Chondrocyte (in vitro differentiated cells): ENCODE measurements at regions not wholly inside any gene's neighbourhood (a gene's known extent, or its start where the extent isn't known, plus 50 kb on each side); places are given as distances from the start of the nearest gene placed in this dataset.

Experiments
- DNase-seq: peaks from one replicate; pipeline ENCODE4 v3.0.0; 2021; ENCODE audit warnings: mixed read lengths, low spot score
- H3K27ac Mint-ChIP-seq: one replicate; pipeline ENCODE4 v1.8.0; 2021; ENCODE audit warnings: mild to moderate bottlenecking, moderate library complexity, mixed read lengths; ENCODE audit not compliant: unreplicated experiment
- H3K27me3 Mint-ChIP-seq: 2 replicates; pipeline ENCODE4 v1.8.0; 2021; ENCODE audit warnings: low read depth, mixed read lengths
- H3K36me3 Mint-ChIP-seq: 2 replicates; pipeline ENCODE4 v1.8.0; 2021; ENCODE audit warnings: low read depth, mixed read lengths
- H3K4me1 Mint-ChIP-seq: 2 replicates; pipeline ENCODE4 v1.8.0; 2021; ENCODE audit warnings: low read depth, mild to moderate bottlenecking, mixed read lengths
- H3K4me3 Mint-ChIP-seq: one replicate; pipeline ENCODE4 v1.8.0; 2021; ENCODE audit warnings: mild to moderate bottlenecking, moderate library complexity, mixed read lengths; ENCODE audit not compliant: unreplicated experiment
- H3K9me3 Mint-ChIP-seq: 2 replicates; pipeline ENCODE4 v1.8.0; 2021; ENCODE audit warnings: low read depth, mixed read lengths
- TF ChIP-seq, protein P1 (sequence below): fragments of 200-600 bp; sonication (generic); IDR thresholded peaks from 2 replicates; pipeline ENCODE4 v1.5.0; 2021; ENCODE audit warnings: antibody characterized with exemption, mild to moderate bottlenecking, moderate library complexity

DNA sequence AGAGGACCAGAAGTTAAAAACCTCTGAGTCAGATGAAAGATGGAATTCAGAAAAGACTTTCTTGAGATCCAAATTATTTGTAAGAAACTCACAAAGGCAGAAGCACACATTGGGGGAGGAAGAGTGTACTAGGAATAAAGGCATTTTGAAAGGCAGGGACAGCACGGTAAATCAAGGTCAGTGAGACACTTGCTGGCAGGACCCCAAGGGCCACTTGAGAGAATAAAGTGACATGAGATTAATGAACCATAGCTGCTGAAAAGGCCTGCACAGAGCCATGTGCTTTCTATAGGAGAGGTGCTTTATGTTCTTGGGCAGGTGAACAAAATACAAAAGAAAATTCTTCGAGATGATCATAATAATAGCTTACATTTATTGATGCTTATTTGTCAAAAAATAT is 929.9 kb upstream of the MBL2 start:
- Mint-ChIP-seq H3K9me3 (peaks cover 5% of the 10 kb centered on the region), H3K27ac (no peak overlapping the region)

DNA sequence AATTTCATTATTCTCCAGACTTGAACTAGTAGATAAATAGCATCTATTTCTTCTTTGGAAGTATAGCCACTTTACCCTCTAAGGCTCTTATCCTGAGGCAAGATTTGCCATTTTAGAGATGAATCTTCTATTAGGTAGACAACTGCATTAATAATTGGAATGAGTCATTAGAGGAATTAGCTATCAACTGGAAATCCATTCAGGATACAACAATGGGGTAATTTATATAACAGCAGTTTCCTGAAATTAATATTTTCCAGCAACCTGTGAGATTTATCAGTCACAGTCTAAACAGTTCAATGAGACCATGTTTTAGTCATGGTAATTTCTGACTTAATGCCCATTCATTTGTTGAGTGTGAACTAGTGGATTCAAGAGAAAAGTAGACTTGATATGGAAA is 928.6 kb upstream of the MBL2 start:
- Mint-ChIP-seq H3K4me3 (no peak overlapping the region), H3K27me3 (no peaks in the 10 kb centered on the region), H3K27ac (no peak overlapping the region), H3K4me1 (no peaks in the 10 kb centered on the region), H3K9me3 (peaks cover 5% of the 10 kb centered on the region), H3K36me3 (no peaks in the 10 kb centered on the region)
- TF ChIP-seq, protein P1, sequence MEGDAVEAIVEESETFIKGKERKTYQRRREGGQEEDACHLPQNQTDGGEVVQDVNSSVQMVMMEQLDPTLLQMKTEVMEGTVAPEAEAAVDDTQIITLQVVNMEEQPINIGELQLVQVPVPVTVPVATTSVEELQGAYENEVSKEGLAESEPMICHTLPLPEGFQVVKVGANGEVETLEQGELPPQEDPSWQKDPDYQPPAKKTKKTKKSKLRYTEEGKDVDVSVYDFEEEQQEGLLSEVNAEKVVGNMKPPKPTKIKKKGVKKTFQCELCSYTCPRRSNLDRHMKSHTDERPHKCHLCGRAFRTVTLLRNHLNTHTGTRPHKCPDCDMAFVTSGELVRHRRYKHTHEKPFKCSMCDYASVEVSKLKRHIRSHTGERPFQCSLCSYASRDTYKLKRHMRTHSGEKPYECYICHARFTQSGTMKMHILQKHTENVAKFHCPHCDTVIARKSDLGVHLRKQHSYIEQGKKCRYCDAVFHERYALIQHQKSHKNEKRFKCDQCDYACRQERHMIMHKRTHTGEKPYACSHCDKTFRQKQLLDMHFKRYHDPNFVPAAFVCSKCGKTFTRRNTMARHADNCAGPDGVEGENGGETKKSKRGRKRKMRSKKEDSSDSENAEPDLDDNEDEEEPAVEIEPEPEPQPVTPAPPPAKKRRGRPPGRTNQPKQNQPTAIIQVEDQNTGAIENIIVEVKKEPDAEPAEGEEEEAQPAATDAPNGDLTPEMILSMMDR = no peak
- DNase-seq = no peak

More for the DNA sequence above, 929.9 kb upstream of the MBL2 start:
- DNase-seq = no peak
- no peaks in the 10 kb centered on the region for H3K4me1 Mint-ChIP-seq
- no peak overlapping the region for H3K4me3 Mint-ChIP-seq
- TF ChIP-seq, protein P1 = no peak
- no peaks in the 10 kb centered on the region for H3K36me3 Mint-ChIP-seq
- no peaks in the 10 kb centered on the region for H3K27me3 Mint-ChIP-seq

DNA sequence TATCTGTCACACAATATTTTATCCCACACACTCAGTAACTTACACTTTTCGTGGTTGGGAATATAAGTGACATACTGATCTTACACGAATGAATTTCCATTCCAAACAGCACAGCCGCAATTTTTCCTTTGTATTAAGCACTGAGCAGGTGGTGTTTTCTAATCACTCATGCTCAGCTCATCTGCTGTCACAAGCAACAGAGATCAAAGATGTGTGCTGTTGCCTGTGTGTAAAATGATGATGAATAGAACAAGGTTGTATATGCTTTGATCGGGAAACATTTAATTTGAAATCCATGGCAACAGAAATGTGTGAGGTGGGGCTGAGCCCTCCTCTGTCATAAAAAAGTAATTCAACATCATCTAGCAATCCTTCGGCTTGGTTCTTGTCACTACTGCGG is 927.7 kb upstream of the MBL2 start:
- no peak for DNase-seq
- Mint-ChIP-seq H3K4me1 (no peaks in the 10 kb centered on the region), H3K27ac (no peak overlapping the region), H3K4me3 (no peak overlapping the region), H3K9me3 (peaks cover 5% of the 10 kb centered on the region), H3K36me3 (no peaks in the 10 kb centered on the region), H3K27me3 (no peaks in the 10 kb centered on the region)
- TF ChIP-seq, protein P1 = no peak

DNA sequence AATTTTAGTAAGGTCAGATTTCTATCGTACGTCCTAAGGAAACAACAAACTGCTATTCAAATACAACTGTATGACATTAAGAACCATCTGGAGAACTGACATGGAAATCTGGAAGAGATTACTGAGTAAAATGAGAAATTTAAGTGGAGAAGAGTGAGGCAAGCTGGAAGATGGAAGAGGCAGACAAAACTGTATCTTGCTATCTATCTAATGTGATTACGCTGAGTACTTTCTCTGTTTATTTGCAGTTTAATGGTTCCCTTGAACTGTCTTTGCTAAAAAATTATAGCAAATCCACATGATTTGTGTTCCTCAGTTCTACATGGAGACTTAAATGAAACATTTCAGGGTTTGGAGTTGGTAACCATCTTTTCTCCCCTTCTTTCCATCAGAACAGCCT is 927.1 kb upstream of the MBL2 start:
- H3K9me3 Mint-ChIP-seq = peaks cover 2% of the 10 kb centered on the region
- no peaks in the 10 kb centered on the region for H3K36me3 Mint-ChIP-seq
- DNase-seq = no peak
- H3K27ac Mint-ChIP-seq = no peak overlapping the region
- TF ChIP-seq, protein P1 = no peak
- H3K4me1 Mint-ChIP-seq = no peaks in the 10 kb centered on the region
- no peak overlapping the region for H3K4me3 Mint-ChIP-seq
- H3K27me3 Mint-ChIP-seq = no peaks in the 10 kb centered on the region

DNA sequence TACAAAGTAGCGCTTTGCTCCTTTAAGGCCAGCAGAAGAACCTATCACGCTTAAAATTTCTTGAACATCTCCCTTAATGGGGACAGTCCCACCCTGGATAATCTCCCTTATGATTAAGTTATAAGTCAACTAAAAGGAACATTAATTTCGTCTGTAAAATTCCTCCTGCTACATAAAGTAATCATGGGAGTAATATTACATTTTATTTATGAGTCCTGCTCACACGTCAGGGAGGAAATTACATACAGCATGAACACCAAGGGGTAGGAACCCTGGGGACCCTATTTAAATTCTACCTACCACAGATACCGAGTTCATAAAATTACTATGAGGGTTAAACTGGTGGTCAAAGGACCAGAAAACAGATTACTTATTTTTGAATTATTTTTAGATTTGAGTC is 926.6 kb upstream of the MBL2 start:
- no peaks in the 10 kb centered on the region for H3K36me3 Mint-ChIP-seq
- peaks cover 2% of the 10 kb centered on the region for H3K9me3 Mint-ChIP-seq
- H3K4me1 Mint-ChIP-seq = no peaks in the 10 kb centered on the region
- H3K4me3 Mint-ChIP-seq = no peak overlapping the region
- no peak overlapping the region for H3K27ac Mint-ChIP-seq
- TF ChIP-seq, protein P1 = no peak
- H3K27me3 Mint-ChIP-seq = no peaks in the 10 kb centered on the region
- no peak for DNase-seq
